Vagina (tissue), 2 donors: ENCODE measurements at regions not wholly inside any gene's neighbourhood (a gene's known extent, or its start where the extent isn't known, plus 50 kb on each side); places are given as distances from the start of the nearest gene placed in this dataset.

Source experiments
- POLR2A ChIP-seq, 2 donors: fragments of 450-650 bp; IDR thresholded peaks; one replicate each; pipeline ENCODE4 v1.6.1; 2017; ENCODE audit warnings: antibody characterized with exemption in 2 of 2, mild to moderate bottlenecking in 2 of 2, moderate library complexity in 2 of 2
- POLR2AphosphoS5 ChIP-seq, 2 donors: sonication (generic); formaldehyde crosslinking; IDR thresholded peaks; one replicate each; pipeline ENCODE4 v1.9.0; 2017; ENCODE audit warnings: antibody characterized with exemption in 2 of 2, mild to moderate bottlenecking in 2 of 2, low read depth in 1 of 2; ENCODE audit not compliant: insufficient read depth in 1 of 2
- TF ChIP-seq, protein P1 (sequence below), 3 experiments: fragments of 450-650 bp in 2 of 3; fragments of 200-600 bp in 1 of 3; sonication (generic) in 1 of 3; IDR thresholded peaks; one replicate each; pipeline ENCODE4 v1.5.1; 2017 to 2019; ENCODE audit warnings: antibody characterized with exemption in 3 of 3, mild to moderate bottlenecking in 2 of 3, moderate library complexity in 2 of 3

DNA sequence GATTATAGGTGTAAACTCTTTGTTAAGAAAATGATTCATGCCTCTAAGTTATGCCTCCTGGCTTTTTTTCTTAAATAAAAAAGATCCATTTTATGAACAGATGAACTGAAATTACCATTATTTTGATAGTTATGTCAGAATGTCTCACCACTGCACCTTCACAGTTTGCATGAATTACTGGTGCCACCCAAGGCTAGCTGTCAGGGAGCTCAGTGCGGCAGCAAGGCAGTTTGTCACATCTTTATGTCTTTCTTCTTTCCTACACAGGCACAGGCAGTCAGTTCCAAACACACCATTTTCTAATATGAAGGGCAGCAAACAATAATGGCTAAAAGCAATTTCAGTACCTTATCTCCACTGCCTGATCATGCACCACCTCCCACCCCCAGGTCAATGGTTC is 147.7 kb downstream of the SREK1 start:
- no peak for TF ChIP-seq POLR2A (IDR thresholded peaks at IDR 0.05)
- TF ChIP-seq, protein P1, sequence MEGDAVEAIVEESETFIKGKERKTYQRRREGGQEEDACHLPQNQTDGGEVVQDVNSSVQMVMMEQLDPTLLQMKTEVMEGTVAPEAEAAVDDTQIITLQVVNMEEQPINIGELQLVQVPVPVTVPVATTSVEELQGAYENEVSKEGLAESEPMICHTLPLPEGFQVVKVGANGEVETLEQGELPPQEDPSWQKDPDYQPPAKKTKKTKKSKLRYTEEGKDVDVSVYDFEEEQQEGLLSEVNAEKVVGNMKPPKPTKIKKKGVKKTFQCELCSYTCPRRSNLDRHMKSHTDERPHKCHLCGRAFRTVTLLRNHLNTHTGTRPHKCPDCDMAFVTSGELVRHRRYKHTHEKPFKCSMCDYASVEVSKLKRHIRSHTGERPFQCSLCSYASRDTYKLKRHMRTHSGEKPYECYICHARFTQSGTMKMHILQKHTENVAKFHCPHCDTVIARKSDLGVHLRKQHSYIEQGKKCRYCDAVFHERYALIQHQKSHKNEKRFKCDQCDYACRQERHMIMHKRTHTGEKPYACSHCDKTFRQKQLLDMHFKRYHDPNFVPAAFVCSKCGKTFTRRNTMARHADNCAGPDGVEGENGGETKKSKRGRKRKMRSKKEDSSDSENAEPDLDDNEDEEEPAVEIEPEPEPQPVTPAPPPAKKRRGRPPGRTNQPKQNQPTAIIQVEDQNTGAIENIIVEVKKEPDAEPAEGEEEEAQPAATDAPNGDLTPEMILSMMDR (IDR thresholded peaks at IDR 0.05) = no peak
- no peak for TF ChIP-seq POLR2AphosphoS5 (IDR thresholded peaks at IDR 0.05; ENCODE audit: insufficient read depth in 1 of 2, low read depth in 1 of 2)
